HAP-1 (cell line): ENCODE measurements at regions not wholly inside any gene's neighbourhood (a gene's known extent, or its start where the extent isn't known, plus 50 kb on each side); places are given as distances from the start of the nearest gene placed in this dataset.

Experiments used
- DNase-seq, 2 experiments: peaks; one replicate each; pipeline ENCODE4 v3.0.0-alpha.2; 2016 to 2020; ENCODE audit warnings: low spot score in 2 of 2
- H3K27me3 ChIP-seq: fragments of 250-450 bp; sonication (Bioruptor Pico); 2 replicates; pipeline ENCODE4 v1.5.1; 2020; ENCODE audit warnings: low read depth, mild to moderate bottlenecking, moderate library complexity
- H3K36me3 ChIP-seq: fragments of 250-450 bp; sonication (Bioruptor Pico); replicated peaks from 2 replicates; pipeline ENCODE4 v1.5.1; 2020; ENCODE audit warnings: mild to moderate bottlenecking
- H3K4me1 ChIP-seq: fragments of 250-450 bp; sonication (Bioruptor Pico); 2 replicates; pipeline ENCODE4 v1.5.1; 2020; ENCODE audit warnings: mild to moderate bottlenecking
- H3K4me3 ChIP-seq: fragments of 250-450 bp; sonication (Bioruptor Pico); 2 replicates; pipeline ENCODE4 v1.5.1; 2020; ENCODE audit warnings: mild to moderate bottlenecking, moderate library complexity
- H3K9me3 ChIP-seq: fragments of 250-450 bp; sonication (Bioruptor Pico); 2 replicates; pipeline ENCODE4 v1.5.1; 2020; ENCODE audit warnings: mild to moderate bottlenecking, moderate library complexity
- in situ Hi-C: fragments of 300-500 bp; cut with MboI; formaldehyde crosslinking; loops from 3 replicates; pipeline ENCODE4 v1.14.3; 2020; ENCODE audit warnings: low sequenced_read_pairs, inconsistent platforms, mixed read lengths

DNA sequence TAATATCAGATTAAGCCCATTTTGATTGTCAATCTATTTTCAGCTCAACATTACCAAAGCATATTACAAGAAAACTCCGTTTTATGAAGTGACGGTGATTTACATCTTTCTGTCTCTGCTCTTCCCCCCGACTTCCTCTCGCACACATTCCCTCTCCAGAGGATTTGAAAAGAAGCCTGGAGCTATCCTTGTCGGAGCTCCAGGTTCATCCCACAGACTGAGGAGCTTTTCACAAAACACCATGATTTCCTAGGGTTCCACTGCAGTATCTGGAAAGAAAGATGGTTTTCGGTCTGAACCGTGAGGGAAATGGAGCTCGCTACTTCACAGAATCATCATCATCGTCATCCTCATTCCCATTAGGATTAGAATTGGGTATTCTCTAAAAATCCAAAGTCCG is 655.5 kb upstream of the MGMT start:
- H3K4me3 ChIP-seq = no peak overlapping the region
- H3K9me3 ChIP-seq = no peaks in the 10 kb centered on the region
- no peaks in the 10 kb centered on the region for H3K4me1 ChIP-seq
- DNase-seq = no peak
- H3K36me3 ChIP-seq = no peaks in the 10 kb centered on the region
- no peaks in the 10 kb centered on the region for H3K27me3 ChIP-seq
- in situ Hi-C loops = no loop called here

DNA sequence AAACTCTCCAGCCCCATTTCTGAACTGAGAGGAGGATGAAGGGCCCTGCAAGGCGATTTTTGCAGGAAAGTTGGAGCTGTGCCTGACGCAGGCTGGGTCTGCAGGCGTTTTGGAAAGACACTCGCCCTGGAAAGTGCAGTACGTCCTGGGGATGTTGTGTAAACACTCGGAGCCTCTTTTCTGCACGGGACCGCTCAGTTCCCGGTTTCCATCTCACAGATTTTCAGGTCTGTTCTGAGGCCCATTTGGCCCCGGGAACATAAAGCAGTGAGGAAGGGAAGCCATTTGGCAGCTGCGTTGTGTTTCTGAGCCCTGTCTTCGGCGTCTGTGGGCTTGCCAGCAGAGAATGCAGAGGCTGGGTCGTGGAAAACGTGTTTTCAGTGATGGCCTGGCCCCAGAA is 655.0 kb upstream of the MGMT start:
- no peaks in the 10 kb centered on the region for H3K36me3 ChIP-seq
- no peaks in the 10 kb centered on the region for H3K9me3 ChIP-seq
- in situ Hi-C loops = no loop called here

DNA sequence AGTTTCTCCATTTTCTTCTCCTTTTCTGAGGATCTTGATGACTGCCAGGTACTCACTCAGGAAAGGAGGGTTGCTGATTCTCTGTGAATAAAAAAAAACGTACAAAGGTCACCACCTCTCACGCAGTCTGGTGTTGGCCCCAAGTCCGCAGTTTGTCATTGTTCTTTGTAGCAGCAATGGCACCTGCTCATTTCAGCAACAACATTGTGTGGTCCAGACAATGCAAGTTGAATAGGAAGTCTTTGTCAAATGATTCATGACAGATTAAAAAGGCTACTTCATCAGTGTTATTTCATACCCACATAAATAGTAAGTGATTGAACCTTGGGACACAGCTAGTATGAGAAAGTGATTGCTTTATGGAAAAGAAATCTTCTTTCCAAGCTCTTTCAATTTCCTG is 653.5 kb upstream of the MGMT start:
- Histone ChIP-seq H3K4me3 (no peak overlapping the region), H3K4me1 (no peaks in the 10 kb centered on the region), H3K9me3 (no peaks in the 10 kb centered on the region), H3K36me3 (no peaks in the 10 kb centered on the region), H3K27me3 (no peaks in the 10 kb centered on the region)
- no peak for DNase-seq
- in situ Hi-C loops = no loop called here

More for the DNA sequence above, 655.0 kb upstream of the MGMT start:
- Histone ChIP-seq H3K4me1 (no peaks in the 10 kb centered on the region), H3K27me3 (no peaks in the 10 kb centered on the region), H3K4me3 (no peak overlapping the region)
- no peak for DNase-seq

DNA sequence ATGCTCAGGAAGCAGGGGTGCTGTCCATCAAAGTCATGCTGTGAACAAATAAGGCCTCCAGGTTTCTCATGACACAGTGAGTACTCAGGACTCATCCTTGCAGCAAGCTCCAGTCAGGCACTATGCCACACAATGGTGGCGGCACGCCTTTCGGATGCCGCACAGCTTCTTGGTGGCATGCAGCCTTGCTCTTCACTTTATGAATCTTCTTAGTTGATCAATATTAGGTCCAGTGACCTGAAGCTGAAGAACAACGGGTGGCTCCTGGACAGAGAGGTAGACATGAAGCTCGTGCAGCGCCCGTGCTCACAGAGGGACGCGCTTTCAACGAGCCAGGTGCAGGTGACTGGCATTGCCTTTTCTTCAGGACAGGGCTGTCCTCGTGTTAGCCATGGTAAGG is 653.0 kb upstream of the MGMT start:
- in situ Hi-C loops = no loop called here
- no peaks in the 10 kb centered on the region for H3K27me3 ChIP-seq
- H3K36me3 ChIP-seq = no peaks in the 10 kb centered on the region
- no peaks in the 10 kb centered on the region for H3K4me1 ChIP-seq
- no peaks in the 10 kb centered on the region for H3K9me3 ChIP-seq
- no peak for DNase-seq
- H3K4me3 ChIP-seq = no peak overlapping the region

DNA sequence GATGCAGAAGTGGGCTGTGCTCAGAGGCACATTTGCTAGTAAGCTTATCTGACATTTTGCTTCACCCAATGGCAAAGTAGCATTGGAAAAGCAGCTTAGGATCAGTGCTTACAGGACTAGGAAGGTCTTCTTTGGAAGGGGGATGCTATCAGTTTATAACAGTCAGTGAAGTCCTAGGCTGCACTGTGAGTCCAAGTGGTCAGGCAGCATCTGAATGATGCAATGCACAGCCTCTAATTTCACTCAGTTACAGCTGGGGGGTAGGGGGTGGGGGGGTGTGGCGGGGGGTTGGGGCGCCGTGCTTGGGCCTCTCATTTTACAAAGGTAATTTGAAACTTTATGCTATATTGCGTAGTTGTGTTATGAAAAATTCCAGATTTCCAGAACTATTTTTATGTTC is 652.3 kb upstream of the MGMT start:
- in situ Hi-C loops = no loop called here
- H3K36me3 ChIP-seq = no peaks in the 10 kb centered on the region
- H3K4me3 ChIP-seq = no peak overlapping the region
- DNase-seq = no peak
- H3K27me3 ChIP-seq = no peaks in the 10 kb centered on the region
- no peaks in the 10 kb centered on the region for H3K4me1 ChIP-seq
- H3K9me3 ChIP-seq = no peaks in the 10 kb centered on the region

DNA sequence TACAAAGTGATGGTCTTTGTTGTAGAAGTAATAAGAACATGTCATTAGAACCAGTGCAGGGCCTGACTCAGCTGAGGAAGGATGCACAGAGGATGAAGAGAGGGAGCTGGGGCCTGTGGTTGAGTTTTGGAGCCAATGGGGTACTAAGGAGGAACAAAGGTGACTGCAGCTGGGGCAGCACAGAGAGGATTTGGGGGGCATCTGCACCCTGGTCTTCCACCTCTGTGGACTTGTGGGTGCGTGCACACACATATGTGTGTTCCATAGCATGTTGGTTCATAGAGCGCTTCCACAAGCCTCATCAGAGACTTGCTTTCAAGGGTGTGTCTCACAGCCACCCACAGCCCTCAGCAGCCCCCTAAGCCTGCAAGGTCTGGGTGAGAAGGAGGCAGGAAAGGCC is 650.3 kb upstream of the MGMT start:
- no peak for DNase-seq

DNA sequence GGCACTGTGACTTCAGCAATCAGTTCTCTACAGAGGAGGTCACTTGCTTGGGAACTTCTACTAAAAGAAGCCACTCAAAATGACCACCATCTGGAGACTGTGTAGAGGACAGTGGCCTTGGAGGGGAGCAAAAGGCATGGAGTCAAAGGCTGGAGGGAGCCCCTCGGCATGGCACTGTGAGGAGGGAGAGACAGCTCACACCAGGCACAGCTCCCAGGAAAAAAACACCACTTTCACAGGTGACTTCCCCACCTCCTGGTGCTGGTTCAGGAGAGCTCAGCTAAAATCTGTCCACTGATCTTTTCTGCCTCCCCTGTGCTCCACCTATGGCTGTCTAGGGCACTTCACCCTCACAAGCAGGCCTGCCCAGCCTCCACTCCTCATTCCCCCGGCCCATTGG is 649.4 kb upstream of the MGMT start:
- Histone ChIP-seq H3K4me3 (no peak overlapping the region), H3K36me3 (no peaks in the 10 kb centered on the region), H3K9me3 (no peaks in the 10 kb centered on the region), H3K27me3 (no peaks in the 10 kb centered on the region), H3K4me1 (no peaks in the 10 kb centered on the region)
- DNase-seq = no peak
- in situ Hi-C loops = no loop called here

More for the DNA sequence above, 650.3 kb upstream of the MGMT start:
- Histone ChIP-seq H3K36me3 (no peaks in the 10 kb centered on the region), H3K9me3 (no peaks in the 10 kb centered on the region), H3K4me3 (no peak overlapping the region), H3K4me1 (no peaks in the 10 kb centered on the region), H3K27me3 (no peaks in the 10 kb centered on the region)
- in situ Hi-C loops = no loop called here

DNA sequence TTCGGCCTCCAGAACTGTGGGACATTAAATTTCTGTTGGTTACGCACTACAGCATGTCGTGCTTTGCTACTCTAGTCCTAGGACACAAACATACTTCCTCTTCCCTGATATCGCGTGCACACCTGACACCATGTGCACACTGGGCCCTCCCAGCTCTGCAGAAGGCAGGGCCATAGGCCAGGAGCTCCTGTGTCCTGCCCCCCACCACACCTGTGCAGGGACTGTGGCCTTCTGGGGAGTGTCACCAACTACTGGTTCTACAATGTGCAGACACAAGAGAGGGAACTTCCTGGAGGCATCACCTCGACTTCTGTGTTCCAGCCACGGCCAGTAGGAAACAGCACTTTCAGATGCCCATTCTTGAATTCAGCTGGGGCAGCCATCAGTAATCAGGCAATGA is 646.4 kb upstream of the MGMT start:
- no peaks in the 10 kb centered on the region for H3K36me3 ChIP-seq
- H3K27me3 ChIP-seq = no peaks in the 10 kb centered on the region
- no peak for DNase-seq
- H3K9me3 ChIP-seq = no peaks in the 10 kb centered on the region
- in situ Hi-C loops = no loop called here
- no peaks in the 10 kb centered on the region for H3K4me1 ChIP-seq
- H3K4me3 ChIP-seq = no peak overlapping the region

DNA sequence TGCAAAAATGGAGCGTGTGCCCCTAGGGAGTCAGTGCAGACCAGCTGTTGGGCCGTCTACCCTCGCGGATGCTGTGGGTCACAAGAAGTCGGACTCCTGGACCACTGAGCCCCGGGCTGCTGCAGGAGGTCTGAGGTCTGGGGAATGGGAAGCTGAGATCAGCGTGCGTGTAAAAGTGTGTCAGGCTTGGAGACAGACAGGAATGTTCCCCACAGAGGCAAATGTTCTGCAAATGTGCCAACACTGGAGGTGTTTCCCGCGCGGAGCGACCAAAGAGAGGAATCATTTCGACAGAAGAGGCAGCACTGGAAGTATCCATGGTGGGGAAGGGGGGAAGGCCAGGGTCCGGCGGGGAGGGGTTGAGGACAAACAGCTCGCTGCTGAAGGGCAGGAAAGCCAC is 643.8 kb upstream of the MGMT start:
- H3K4me1 ChIP-seq = no peaks in the 10 kb centered on the region
- in situ Hi-C loops = no loop called here
- no peaks in the 10 kb centered on the region for H3K36me3 ChIP-seq
- no peak overlapping the region for H3K4me3 ChIP-seq
- no peak for DNase-seq
- H3K27me3 ChIP-seq = no peaks in the 10 kb centered on the region
- no peaks in the 10 kb centered on the region for H3K9me3 ChIP-seq

DNA sequence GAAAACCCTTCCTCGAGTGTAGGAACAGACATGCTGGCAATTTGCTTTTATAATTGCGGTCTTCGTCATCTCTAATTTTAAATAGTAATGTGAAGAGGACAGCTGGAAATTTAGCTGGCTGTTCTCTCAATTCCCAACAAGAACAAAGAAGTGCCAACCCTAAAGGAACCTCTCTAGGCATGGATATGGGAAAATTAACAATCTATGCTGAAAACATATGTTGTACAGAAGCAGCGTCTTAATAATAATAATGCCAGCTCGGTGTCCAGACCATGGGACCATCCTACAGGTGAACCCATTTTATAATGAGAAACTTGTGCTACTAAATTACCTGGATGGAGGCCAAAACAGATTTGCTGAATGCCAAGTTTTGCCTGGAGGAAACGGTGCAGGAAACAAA is 641.4 kb upstream of the MGMT start:
- in situ Hi-C loops = no loop called here
- no peak overlapping the region for H3K4me3 ChIP-seq
- H3K36me3 ChIP-seq = no peaks in the 10 kb centered on the region
- no peaks in the 10 kb centered on the region for H3K27me3 ChIP-seq
- H3K9me3 ChIP-seq = no peaks in the 10 kb centered on the region
- DNase-seq = no peak
- H3K4me1 ChIP-seq = no peaks in the 10 kb centered on the region

DNA sequence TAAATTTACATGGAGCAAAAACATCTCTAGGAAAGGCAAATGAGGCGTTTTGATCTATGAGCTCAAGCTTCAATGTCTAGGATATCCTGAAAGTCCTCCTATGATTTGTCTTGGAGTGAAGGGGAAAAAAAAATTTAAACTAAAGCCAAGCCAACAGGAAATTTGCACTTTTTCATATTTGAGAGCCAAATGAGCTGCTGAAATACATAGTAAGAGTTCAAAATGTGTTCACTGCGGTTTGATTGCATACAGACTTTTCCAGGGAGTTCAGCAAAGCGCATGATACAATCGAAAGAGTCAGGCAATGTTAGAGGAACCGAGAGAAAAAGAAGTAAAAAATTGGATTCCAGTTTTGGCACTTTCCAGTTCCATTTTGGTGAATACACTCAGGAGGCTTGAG is 633.4 kb upstream of the MGMT start:
- Histone ChIP-seq H3K27me3 (no peaks in the 10 kb centered on the region), H3K36me3 (no peaks in the 10 kb centered on the region), H3K4me1 (no peaks in the 10 kb centered on the region), H3K4me3 (no peak overlapping the region), H3K9me3 (no peaks in the 10 kb centered on the region)
- in situ Hi-C loops = no loop called here
- no peak for DNase-seq

DNA sequence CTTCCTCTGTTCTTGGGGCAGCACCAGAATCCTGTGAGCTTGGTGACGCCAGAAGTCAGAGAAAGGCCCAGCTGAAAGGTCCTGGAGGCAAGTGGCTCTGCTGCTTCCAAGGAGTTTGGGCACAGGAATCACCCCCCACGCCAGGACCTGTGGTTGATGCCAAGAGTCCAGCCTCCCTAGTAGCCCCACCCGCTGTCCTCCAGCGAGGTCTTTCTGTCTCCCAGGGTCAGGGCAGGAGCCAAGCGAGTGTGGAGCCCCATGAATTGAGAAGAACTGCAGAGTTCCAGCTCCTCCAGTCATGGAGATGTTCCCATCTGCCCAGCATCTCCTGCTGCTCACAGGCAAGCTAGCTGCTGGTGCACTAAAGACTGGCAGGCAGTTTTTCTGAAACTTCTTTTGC is 631.7 kb upstream of the MGMT start:
- no peaks in the 10 kb centered on the region for H3K27me3 ChIP-seq
- H3K4me1 ChIP-seq = no peaks in the 10 kb centered on the region
- no peak for DNase-seq
- in situ Hi-C loops = no loop called here
- no peak overlapping the region for H3K4me3 ChIP-seq
- H3K9me3 ChIP-seq = no peaks in the 10 kb centered on the region
- H3K36me3 ChIP-seq = no peaks in the 10 kb centered on the region

DNA sequence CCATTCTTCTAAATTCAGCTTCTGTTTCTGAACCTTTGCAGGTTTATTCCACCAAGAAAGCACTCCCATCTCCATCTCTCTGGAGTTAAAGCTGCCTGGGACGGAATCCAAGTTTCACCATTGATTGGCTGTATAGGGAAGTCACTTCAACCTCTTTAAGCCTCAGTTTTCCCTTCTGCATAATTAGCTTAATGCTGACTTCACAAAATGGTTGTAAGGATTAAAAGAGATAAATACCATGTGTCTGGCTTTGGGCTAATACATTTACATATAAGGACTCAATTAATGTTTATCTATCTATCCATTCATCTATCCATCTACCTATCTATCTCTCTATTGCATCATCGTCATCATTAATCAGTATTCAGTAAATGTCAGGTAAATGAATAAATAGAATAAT is 629.6 kb upstream of the MGMT start:
- H3K9me3 ChIP-seq = no peaks in the 10 kb centered on the region
- H3K27me3 ChIP-seq = no peaks in the 10 kb centered on the region
- no peaks in the 10 kb centered on the region for H3K36me3 ChIP-seq
- no peak overlapping the region for H3K4me3 ChIP-seq
- no peaks in the 10 kb centered on the region for H3K4me1 ChIP-seq
- DNase-seq = no peak
- in situ Hi-C loops = no loop called here

DNA sequence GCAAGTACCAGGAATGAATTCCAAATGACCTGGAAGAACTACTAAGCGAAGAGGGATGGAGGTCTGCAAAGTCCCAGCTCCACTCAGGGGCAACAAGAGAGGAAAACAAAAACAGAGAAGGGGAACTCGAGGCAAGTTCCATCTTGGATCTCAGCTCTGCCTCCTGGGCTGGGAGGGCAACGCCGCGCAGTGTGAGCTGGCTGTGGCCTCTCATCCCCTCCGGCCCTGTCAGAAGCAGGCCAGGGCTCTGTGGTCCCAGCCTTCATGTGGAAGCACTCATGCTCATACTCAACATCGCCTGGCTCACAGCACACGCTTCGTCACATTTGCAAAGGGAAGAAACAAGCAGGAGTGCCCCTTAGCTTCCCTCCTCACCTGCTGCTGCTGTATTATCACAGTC is 627.9 kb upstream of the MGMT start:
- no peak overlapping the region for H3K4me3 ChIP-seq
- no peak for DNase-seq
- no peaks in the 10 kb centered on the region for H3K27me3 ChIP-seq
- no peaks in the 10 kb centered on the region for H3K4me1 ChIP-seq
- no peaks in the 10 kb centered on the region for H3K36me3 ChIP-seq
- in situ Hi-C loops = no loop called here
- no peaks in the 10 kb centered on the region for H3K9me3 ChIP-seq

DNA sequence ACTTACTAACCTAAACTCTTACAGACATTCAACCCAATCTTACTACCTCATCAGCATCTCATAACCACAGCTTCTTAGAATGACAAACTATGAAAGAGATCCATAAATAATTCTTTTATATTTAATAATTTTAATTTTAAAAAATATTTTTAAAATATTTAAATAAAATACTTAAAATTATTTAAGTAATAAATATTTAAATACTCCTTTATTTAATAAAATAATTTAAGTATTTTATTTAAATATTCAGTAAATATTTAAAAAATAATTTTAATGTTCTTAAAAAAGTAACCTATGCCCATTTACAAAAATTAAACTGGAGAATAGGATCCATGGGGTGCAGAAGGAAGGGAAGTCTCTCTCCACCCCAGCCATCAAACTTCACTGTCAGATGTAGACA is 627.3 kb upstream of the MGMT start:
- H3K27me3 ChIP-seq = no peaks in the 10 kb centered on the region
- in situ Hi-C loops = no loop called here
- no peak for DNase-seq
- H3K4me1 ChIP-seq = no peaks in the 10 kb centered on the region
- no peaks in the 10 kb centered on the region for H3K36me3 ChIP-seq
- H3K4me3 ChIP-seq = no peak overlapping the region
- no peaks in the 10 kb centered on the region for H3K9me3 ChIP-seq
